Cardiac muscle cell (in vitro differentiated cells and primary cell): ENCODE measurements at regions not wholly inside any gene's neighbourhood (a gene's known extent, or its start where the extent isn't known, plus 50 kb on each side); places are given as distances from the start of the nearest gene placed in this dataset.
A peak's percentile ranks its signal among the peaks of the same experiment; 100 is the strongest.

Experiments used
- DNase-seq, 2 donors: peaks; one replicate each; pipeline versions ENCODE4 v3.0.0 to v3.0.0-alpha.2; 2010 to 2017; ENCODE audit warnings: low read depth in 1 of 2, low spot score in 1 of 2
- H3K27ac ChIP-seq: fragments of 200-600 bp; sonication (generic); 2 replicates; pipeline ENCODE4 v1.5.1; 2016
- H3K27me3 ChIP-seq: fragments of 200-600 bp; sonication (generic); 2 replicates; pipeline ENCODE4 v1.6.0; 2016; ENCODE audit warnings: control low read depth
- H3K36me3 ChIP-seq: fragments of 200-600 bp; sonication (generic); 2 replicates; pipeline ENCODE4 v1.5.1; 2016; ENCODE audit warnings: control low read depth
- H3K4me1 ChIP-seq: fragments of 200-600 bp; sonication (generic); 2 replicates; pipeline ENCODE4 v1.8.1; 2017; ENCODE audit warnings: low read depth, mild to moderate bottlenecking, mixed run types
- H3K4me3 ChIP-seq: fragments of 200-600 bp; sonication (generic); 2 replicates; pipeline ENCODE4 v1.5.1; 2016; ENCODE audit warnings: mild to moderate bottlenecking
- H3K9me3 ChIP-seq: fragments of 200-600 bp; sonication (generic); 2 replicates; pipeline ENCODE4 v1.5.1; 2017; ENCODE audit warnings: low read depth, mild to moderate bottlenecking, control low read depth
- TF ChIP-seq, protein P1 (sequence below): IDR thresholded peaks from 2 replicates; pipeline ENCODE4 v1.5.1; 2012; ENCODE audit warnings: low read depth, mild to moderate bottlenecking, low read length

DNA sequence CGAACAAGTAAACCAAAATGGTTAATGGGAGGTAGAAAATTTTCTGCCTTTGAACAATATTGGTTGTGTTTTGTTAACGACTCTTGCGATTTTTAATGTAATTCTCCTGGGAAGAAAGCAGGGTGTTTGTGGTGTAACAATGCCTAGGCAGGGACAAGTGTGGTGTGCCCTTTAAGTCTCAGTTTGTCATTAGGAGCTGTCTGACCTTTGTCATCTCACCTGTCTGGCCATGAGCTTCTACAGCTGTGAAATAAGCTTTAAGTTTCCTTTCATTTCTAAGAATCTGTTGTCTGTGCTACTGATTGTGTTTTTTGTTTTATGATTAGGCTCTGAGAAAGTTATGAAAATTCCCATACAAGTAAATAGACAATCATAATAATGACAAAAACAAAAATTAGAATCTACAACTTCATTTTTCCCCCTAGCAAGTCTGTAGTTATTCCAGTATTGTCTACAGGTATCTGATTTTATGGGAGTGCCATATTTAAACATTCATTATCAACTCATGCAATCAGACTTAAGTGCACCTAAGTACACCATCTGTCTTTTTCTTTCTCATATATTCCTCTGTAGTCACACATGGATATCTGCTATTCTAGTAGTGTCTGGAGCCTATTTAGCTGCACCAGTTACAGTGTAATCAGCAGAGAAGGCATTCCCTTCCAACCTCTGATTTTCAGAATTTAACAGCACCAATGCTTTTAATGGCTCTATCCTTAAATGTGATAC is 203.5 kb downstream of the PPARGC1A start:
- Histone ChIP-seq H3K4me1 (peaks cover 35% of the 10 kb centered on the region), H3K27ac (no peak overlapping the region), H3K36me3 (no peaks in the 10 kb centered on the region), H3K9me3 (no peaks in the 10 kb centered on the region), H3K4me3 (no peak overlapping the region), H3K27me3 (no peaks in the 10 kb centered on the region)
- no peak for DNase-seq
- TF ChIP-seq, protein P1, sequence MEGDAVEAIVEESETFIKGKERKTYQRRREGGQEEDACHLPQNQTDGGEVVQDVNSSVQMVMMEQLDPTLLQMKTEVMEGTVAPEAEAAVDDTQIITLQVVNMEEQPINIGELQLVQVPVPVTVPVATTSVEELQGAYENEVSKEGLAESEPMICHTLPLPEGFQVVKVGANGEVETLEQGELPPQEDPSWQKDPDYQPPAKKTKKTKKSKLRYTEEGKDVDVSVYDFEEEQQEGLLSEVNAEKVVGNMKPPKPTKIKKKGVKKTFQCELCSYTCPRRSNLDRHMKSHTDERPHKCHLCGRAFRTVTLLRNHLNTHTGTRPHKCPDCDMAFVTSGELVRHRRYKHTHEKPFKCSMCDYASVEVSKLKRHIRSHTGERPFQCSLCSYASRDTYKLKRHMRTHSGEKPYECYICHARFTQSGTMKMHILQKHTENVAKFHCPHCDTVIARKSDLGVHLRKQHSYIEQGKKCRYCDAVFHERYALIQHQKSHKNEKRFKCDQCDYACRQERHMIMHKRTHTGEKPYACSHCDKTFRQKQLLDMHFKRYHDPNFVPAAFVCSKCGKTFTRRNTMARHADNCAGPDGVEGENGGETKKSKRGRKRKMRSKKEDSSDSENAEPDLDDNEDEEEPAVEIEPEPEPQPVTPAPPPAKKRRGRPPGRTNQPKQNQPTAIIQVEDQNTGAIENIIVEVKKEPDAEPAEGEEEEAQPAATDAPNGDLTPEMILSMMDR, result no peak

DNA sequence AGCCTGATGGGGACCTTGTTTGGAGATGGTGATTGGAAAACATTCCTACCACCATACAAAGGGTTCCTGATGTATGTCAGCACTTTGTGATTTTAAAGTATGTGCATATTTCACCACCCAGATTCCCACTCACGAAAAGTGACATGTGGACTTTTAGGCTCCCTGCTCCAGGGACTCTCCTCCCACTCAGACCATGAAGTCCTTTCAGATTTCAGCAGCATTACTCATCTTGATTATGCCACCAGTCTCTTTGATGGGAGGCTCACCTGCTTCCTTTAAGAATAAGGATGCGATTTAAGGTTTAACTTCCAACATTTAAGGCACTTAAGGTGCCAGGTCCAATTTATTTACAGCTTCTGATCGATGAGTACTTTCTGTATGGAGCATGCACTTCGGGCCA is 204.4 kb downstream of the PPARGC1A start:
- DNase-seq, result peak in 1 of 2 donors; percentile 10
- H3K36me3 ChIP-seq, result no peaks in the 10 kb centered on the region
- peaks cover 35% of the 10 kb centered on the region for H3K4me1 ChIP-seq
- peak overlapping the region; percentile 74 for H3K27ac ChIP-seq
- TF ChIP-seq, protein P1, result no peak
- no peaks in the 10 kb centered on the region for H3K9me3 ChIP-seq
- no peak overlapping the region for H3K4me3 ChIP-seq
- no peaks in the 10 kb centered on the region for H3K27me3 ChIP-seq

DNA sequence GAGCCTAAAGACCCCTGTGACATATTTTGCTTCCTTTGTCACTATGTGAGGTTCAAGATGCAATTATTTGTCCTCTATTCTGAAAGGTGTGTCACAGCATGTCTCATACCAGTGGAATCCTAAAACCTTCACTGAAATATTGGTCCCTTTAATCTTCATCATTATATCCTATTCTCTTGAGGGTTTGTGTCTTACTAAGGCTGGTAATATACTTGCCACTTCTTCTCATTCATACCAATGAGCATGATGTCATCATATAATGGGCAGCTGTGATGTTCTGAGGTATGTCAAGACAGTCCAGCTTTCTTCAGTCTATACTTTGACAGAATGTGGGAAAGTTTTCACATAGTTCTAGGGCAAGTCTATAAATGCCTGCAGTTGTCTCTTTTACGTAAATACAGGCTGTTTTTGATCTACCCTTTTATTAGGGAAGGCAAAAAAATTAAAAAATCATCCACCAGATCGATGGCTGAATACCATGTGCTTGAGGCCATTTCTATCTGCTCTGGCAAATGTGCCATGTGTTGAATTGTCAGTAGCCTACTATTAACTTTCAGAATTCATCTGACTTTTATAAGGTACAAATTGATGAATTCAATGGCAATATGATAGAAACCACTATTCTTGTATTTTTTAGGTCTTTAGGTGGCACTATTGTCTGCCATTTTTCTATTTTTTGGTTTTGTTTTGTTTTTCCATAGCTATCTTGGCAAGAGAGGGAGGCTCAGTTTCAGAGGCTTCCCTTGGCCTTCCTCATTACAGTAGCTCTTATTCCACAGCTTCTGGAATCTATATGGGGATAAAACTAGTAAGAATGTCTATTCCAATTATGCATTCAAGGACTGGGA is 209.0 kb downstream of the PPARGC1A start:
- Histone ChIP-seq H3K36me3 (no peaks in the 10 kb centered on the region), H3K27ac (no peak overlapping the region), H3K9me3 (no peaks in the 10 kb centered on the region), H3K4me3 (no peak overlapping the region), H3K27me3 (no peaks in the 10 kb centered on the region), H3K4me1 (peaks cover 21% of the 10 kb centered on the region)
- peak in 1 of 2 donors; percentile 25 for DNase-seq
- TF ChIP-seq, protein P1, result peak; percentile 8

GRCh38 chr4:23674694-23675093 is 215.2 kb downstream of the PPARGC1A start:
- no peaks in the 10 kb centered on the region for H3K9me3 ChIP-seq
- TF ChIP-seq, protein P1, result no peak
- H3K4me1 ChIP-seq, result no peaks in the 10 kb centered on the region

DNA sequence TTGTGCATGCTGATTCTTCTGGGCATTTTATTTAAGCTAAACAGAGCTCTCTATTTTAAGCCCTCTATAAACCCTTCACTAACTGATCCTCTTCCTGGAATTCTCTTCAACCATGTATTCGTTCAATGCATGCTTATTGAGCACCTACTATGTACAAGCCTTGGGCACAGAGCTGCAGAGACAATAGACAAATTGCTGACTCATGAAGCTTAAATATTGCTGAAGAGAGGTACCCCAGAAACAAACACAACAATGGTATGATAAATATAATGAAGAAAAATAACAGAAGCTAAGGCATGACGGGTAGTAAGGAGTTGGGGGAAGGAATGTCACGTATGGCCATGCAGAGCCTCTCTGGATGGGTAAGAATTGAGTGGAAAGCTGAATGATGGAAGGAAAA is 222.2 kb downstream of the PPARGC1A start:
- no peaks in the 10 kb centered on the region for H3K27me3 ChIP-seq
- no peaks in the 10 kb centered on the region for H3K36me3 ChIP-seq
- H3K4me1 ChIP-seq, result peaks cover 13% of the 10 kb centered on the region
- H3K9me3 ChIP-seq, result no peaks in the 10 kb centered on the region
- H3K27ac ChIP-seq, result no peak overlapping the region
- TF ChIP-seq, protein P1, result no peak
- H3K4me3 ChIP-seq, result no peak overlapping the region
- DNase-seq, result no peak

More at GRCh38 chr4:23674694-23675093, 215.2 kb downstream of the PPARGC1A start:
- no peak overlapping the region for H3K27ac ChIP-seq
- H3K4me3 ChIP-seq, result no peak overlapping the region
- no peaks in the 10 kb centered on the region for H3K27me3 ChIP-seq
- no peaks in the 10 kb centered on the region for H3K36me3 ChIP-seq
- DNase-seq, result no peak
